Stimulated activated CD8-positive, alpha-beta memory T cell treated with anti-CD3 and anti-CD28 coated beads, Interleukin-4, amount 100 ng/mL, for 4 hours (primary cell): ENCODE measurements at regions not wholly inside any gene's neighbourhood (a gene's known extent, or its start where the extent isn't known, plus 50 kb on each side); places are given as distances from the start of the nearest gene placed in this dataset.
"Not testable (repeated sequence)": the region's sequence is repeated elsewhere in the genome, so short reads cannot be mapped to it uniquely, and the experiment has no call there.

Source experiments
- DNase-seq, 2 donors: peaks; one replicate each; pipeline ENCODE4 v3.0.0-alpha.2; 2020; ENCODE audit warnings: low read depth in 2 of 2, low spot score in 1 of 2

DNA sequence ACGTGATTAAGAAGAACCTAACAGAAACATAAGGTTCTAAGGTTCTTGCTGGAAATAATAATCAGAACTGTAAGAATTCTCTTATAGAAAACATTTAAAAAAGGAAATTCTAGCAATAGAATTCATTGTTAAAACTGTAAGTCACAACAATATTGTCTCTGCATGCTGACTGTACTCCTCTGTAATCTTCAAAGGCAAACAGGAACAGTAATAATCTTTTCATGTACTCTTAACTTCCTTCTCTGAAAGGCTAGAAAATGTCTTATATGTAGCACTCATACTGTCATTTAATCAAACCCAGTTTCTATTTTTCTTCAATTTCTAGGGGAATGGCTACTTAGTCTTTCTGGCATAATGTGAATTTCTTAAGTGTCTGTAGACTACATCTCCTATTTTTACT, 103.5 kb upstream of the AGAP9 start:
- not testable (repeated sequence) for DNase-seq

DNA sequence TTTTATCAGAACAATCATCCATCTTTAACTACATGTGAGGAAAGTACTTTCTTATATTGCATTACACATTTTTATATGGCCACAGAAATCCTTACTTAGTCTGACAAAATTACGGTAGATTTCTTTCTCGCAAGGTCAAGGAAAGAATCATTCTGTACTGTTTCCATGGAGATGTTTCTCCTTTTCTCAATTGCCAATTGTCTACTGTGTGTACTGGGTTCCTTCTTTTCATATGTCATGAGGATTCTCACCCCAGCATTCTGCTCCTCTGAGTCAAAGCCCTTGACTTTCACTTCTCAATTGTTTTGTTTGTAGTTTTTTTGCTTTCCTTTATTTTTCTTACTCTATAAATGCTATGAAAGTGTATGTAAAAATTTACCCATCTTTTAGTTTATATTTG, 99.3 kb upstream of the AGAP9 start:
- not testable (repeated sequence) for DNase-seq

DNA sequence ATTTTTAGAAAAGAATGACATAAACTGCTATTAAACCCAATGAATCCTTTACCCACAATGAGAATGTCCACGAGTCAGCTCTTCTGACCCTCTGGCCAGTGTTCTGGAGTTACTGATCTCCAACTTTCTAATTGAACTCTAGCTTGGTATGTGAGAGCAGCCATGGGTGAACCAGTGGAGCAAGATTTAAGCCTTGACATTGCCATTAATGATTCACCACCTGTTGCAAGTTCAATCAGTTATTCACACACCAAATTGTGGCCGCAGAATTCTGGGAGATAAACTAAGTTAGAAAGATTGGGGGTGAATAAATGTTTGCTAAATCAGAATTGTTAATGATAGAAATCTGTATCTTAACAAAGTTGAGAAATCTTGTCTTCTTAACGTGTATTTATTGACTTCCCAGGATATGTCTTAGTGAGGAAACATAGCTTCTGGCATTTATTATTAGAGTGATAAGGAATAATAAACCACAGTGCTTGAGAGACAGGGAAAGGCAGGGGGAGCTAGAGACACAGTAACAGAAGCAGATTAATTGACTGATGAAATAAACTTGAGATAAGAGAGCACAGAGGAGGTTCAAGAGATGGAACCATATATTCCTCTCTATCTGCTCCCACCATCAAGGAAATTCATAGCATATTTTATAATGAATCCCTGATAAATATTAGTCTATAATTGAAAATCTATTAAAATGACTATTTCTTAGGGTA, 96.0 kb upstream of the AGAP9 start:
- DNase-seq = not testable (repeated sequence)

DNA sequence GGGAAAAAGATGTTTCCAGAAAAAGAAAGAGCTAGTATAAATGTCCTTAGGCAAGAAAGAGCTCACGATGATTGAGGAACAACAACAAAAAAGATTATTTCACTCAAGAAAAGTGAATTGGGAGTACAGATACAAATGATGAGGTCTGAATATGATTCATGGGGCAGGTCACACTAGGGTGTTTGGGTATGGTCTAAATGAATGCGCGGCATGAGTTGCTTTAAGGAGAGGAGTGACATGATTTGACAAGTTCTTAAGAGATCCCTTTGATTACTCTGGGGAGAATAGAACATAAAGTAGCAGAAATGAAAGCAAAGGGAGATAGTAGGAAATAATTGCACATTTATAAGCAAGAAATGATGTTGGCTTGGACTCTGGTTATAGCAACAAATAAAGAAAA, 85.9 kb upstream of the AGAP9 start:
- DNase-seq = not testable (repeated sequence)

DNA sequence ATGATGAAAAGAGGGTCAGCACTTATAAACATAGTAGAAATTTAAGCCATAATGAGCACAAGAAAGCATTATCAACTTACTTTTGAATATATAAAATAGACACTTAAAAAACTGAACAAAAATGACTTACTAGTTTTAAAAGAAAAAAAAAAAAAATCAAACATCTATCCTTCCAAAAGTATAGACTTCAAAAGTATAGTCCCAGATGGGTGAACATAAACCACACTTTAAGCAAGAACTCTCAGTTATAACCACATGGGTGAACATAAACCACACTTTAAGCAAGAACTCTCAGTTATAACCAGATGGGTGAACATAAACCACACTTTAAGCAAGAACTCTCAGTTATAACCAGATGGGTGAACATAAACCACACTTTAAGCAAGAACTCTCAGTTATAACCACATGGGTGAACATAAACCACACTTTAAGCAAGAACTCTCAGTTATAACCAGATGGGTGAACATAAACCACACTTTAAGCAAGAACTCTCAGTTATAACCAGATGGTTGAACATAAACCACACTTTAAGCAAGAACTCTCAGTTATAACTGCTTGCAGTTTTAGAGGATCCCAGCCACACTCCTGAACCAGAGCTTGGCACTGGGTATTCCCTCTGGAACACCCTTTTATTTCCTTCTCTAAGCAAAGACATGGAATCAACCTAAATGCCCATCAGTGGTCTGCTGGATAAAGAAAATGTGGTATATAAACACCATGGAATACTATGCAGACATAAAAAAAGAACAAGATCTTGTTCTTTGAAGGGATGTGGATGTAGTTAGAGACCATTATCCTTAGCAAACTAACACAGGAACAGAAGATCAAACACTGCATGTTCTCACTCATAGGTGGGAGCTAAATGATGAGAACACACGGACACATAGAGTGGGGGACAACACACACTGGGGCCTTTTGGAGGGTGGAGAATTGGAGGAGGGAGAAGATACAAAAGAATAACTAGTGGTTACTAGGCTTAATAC, 82.6 kb upstream of the AGAP9 start:
- DNase-seq = not testable (repeated sequence)

DNA sequence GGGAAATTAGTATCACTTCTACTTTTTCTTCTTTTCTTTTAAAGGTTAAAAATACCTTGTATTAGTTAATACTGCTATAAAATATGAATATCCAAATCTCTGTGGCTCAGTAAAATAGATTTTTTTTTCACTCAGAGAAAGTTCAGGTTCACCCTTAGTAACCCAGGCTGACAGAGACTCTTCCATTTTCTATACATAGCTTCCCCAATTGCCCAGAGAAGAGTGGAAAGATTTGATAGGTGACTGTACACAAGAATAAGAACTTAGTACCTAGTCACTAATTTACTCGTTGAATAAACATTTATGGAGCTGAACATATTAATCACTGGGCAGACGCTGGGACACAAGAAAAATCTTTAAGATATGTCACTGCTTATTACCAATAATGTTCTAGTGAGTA, 77.2 kb upstream of the AGAP9 start:
- not testable (repeated sequence) for DNase-seq

DNA sequence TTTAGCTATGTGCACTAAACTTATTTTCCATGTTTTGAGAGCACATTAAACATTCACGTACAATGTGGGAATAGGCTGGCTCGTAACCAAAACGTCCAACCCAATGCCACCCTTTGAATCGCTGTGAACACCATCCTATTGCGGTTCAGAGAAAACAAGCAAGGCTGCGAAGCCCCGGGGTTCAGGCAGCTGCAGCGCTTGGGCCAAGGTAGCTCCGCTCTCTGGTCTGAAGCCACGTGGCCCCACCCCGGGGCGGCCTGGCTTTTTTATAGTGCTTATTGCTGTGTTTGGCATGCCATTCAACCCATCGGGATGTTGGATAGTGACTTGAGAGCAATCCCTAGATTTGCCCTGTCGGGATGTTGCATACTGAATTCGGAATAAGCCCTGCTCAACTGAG, 76.7 kb upstream of the AGAP9 start:
- DNase-seq = not testable (repeated sequence)

DNA sequence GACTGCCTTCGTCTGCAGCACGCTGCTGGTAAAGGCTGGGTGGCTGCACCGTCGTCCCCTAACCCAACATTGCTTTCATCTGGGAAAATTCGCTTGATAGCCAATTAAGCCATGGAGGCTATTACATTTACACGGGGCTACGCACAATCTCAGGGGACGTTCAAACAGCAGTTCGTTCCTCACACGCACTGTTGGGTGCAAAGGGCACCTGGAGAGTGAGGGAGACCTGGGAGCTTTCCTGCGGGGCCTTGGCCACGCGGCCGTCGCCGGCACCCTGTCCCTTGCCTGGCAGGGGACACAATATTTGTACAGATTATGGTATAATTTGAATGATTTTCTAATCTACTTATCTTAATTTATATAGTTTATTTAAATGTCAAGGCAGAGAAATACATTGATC, 76.2 kb upstream of the AGAP9 start:
- not testable (repeated sequence) for DNase-seq

DNA sequence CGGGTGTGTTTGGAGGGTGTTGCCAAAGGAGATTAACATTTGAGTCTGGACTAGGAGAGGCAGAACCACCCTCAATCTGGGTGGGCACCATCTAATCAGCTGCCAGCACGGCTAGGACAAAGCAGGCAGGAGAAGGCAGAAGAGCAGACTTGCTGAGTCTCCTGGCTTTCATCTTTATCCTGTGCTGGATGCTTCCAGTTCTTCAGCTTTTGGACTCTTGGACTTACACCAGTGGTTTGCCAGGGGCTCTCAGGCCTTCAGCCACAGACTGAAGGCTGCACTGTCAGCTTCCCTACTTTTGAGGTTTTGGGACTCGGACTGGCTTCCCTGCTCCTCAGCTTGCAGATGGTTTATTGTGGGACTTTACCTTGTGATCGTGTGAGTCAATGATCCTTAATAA, 70.4 kb upstream of the AGAP9 start:
- not testable (repeated sequence) for DNase-seq

DNA sequence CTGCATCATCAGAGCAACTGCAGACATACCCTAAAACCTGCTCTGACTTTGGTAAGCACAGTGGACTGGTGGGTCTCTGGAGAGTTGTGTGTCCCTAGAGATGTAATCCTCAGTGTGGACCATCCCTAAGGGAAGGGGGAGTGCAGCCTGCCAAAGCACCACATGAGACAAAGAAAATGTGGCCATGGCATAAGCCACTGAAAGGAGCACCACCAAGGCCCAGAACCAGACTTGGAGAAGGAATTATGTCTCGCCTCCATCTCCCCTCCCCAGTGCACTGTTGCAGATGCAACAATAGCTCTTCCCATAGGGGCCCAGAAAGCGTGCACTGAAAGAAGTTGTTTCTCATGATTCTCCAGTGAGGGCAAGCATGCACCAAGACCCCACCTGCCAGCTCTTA, 69.7 kb upstream of the AGAP9 start:
- not testable (repeated sequence) for DNase-seq

DNA sequence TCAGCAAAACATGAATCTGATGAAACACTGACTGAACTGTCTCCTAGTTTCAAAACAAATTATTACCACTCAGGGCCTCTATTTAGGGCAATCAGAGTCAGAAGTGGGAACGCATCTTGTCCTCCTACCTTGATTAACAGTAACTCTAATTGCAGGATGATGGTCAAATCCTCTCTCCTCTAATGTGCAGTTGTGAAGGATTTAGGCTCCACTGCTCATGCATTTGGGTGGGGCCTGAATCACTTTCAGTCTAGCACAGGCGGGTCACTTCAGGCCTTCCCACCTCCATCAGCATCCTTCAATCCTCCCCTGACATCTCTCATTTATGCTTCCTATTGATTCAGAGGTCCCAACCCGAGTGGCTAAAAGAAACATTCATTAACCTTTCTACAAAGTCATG, 67.5 kb upstream of the AGAP9 start:
- DNase-seq = not testable (repeated sequence)

DNA sequence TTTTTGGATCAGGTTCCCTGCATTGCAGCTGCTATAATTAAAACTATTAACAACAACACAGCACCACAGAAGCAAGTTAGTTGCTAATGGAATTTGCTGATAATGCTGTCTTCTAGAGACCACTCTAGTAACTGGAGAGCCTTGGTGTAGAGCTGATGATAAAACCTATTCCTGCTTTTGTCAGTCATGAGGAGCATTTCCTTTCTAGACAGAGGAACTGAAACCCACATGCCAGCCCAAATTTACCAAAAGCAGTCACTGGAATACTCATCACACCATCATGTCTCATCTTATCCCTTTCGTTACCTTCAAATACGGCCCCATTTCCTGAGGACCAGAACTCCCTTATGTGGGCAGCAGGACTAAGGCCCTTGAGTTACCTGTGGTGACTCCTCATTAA, 67.1 kb upstream of the AGAP9 start:
- not testable (repeated sequence) for DNase-seq

DNA sequence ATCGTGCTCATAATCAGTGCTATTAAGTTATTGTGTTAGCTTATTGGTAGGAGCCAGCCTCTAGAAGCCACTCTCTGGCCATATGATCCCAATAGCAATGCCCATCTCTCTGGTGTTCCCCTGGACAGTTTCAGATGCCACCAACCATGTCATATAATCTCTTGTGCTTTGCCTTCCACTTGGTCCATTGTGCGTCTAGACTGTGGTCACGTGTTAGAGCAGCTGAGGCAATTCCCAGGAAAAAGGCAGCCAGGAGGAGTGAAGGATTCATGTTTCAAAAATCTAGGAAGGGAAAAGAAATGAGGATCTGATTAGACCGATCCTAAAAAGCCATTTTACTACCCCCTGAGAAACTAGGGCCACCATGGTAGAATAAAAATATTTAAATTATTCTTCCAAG, 58.6 kb upstream of the AGAP9 start:
- DNase-seq = not testable (repeated sequence)

DNA sequence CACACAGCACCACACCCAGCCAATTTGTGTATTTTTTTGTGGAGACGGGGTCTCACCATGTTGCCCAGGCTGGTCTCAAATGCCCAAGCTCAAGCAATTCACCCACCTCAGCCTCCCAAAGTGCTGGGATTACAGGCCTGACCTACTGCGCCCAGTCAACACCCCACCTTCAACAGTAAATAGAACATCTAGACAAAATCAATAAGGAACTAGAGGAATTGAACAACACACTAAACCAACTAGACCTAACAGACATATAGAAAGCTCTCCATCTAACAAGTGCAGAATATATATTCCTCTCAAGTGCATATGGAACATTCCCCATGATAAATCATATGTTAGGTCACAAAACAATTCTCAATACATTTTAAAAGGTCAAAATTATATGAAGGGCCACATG, 56.6 kb upstream of the AGAP9 start:
- DNase-seq = not testable (repeated sequence)

DNA sequence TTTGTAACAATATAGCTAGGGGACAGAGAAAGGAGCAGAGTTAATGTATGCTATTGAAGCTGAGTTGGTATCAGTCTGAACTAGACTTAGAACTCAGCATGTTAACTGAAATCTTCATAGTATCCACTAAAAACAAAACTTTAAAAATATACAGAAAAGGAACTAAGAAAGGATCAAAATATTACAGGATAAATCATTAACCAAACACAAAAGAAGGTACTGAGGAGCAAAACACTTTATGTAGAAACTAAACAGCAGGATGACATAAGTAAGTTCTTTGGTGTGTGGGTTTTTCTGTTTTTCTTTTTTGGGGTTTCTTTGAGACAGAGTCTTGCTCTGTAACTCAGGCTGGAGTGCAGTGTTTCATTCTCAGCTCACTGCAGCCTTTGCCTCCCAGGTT, 55.1 kb upstream of the AGAP9 start:
- DNase-seq = not testable (repeated sequence)
